HCT116 (cell line): ENCODE measurements at regions not wholly inside any gene's neighbourhood (a gene's known extent, or its start where the extent isn't known, plus 50 kb on each side); places are given as distances from the start of the nearest gene placed in this dataset.

ENCODE experiments used
- ATAC-seq: fragments of 200-7000 bp; cut with Tn5 transposase; 2 replicates; pipeline ENCODE4 v1.9.1; 2020; ENCODE audit warnings: mild to moderate bottlenecking, moderate library complexity
- BruUV-seq: library from RNA; stranded (reverse); fragments of 400-500 nt; replicated peaks from 2 replicates; lab custom pipeline; 2021; lab: Mats Ljungman, UMichigan
- CTCF ChIA-PET: fragments of 300-600 bp; sonication (Branson Sonifier 250); formaldehyde crosslinking; loops from one replicate; lab custom pipeline; 2021; ENCODE audit warnings: antibody characterized with exemption; lab: Charles Lee
- POLR2A ChIA-PET: fragments of 300-600, 350-600 bp; sonication (Branson Sonifier 250); formaldehyde crosslinking; loops from one replicate; lab custom pipeline; 2021; ENCODE audit warnings: antibody characterized with exemption; lab: Charles Lee
- RAD21 ChIA-PET, 2 experiments: fragments of 300-600 bp; sonication (Branson Sonifier 250); formaldehyde crosslinking; loops; one replicate each; lab custom pipeline; 2023; ENCODE audit warnings: low total read pairs in 2 of 2; ENCODE audit not compliant: uncharacterized antibody in 2 of 2, unreplicated experiment in 2 of 2, low non-redundant PET in 1 of 2; lab: Charles Lee
- DNase-seq: peaks from one replicate; pipeline ENCODE4 v3.0.0-alpha.2; 2010; ENCODE audit warnings: low read depth, low spot score
- H2AFZ ChIP-seq: fragments of 200-600 bp; shearing (Covaris generic), sonication (generic); 2 replicates; pipeline ENCODE4 v1.6.1; 2017; ENCODE audit warnings: low read depth, mixed run types, mixed read lengths, antibody characterized with exemption, low read length; ENCODE audit not compliant: poor library complexity, severe bottlenecking
- H3K27ac ChIP-seq: 2 replicates; pipeline ENCODE4 v1.5.1; 2012; ENCODE audit warnings: low read depth, low read length
- H3K27me3 ChIP-seq: fragments of 200-600 bp; sonication (generic); 2 replicates; pipeline ENCODE4 v1.6.1; 2016; ENCODE audit warnings: mixed run types, low read length, mixed read lengths; ENCODE audit not compliant: insufficient read depth
- H3K36me3 ChIP-seq, 2 experiments: fragments of 200-500 bp in 1 of 2; fragments of 200-600 bp in 1 of 2; sonication (Bioruptor generic) in 1 of 2; sonication (generic) in 1 of 2; 2 replicates each; pipeline versions ENCODE4 v1.5.1 to v1.6.1; 2014 to 2016; ENCODE audit warnings: low read length in 2 of 2, inconsistent platforms in 1 of 2, mixed read lengths in 1 of 2, mixed run types in 1 of 2; ENCODE audit not compliant: insufficient read depth in 2 of 2, control insufficient read depth in 1 of 2
- H3K4me1 ChIP-seq, 2 experiments: fragments of 200-600 bp in 1 of 2; sonication (generic) in 1 of 2; 2 replicates each; pipeline versions ENCODE4 v1.5.1 to v1.6.1; 2012 to 2017; ENCODE audit warnings: low read length in 2 of 2, inconsistent platforms in 1 of 2, mild to moderate bottlenecking in 1 of 2, mixed read lengths in 1 of 2, mixed run types in 1 of 2, moderate library complexity in 1 of 2; ENCODE audit not compliant: insufficient read depth in 2 of 2, control insufficient read depth in 1 of 2
- H3K4me2 ChIP-seq: fragments of 200-600 bp; sonication (generic); 2 replicates; pipeline ENCODE4 v1.6.1; 2017; ENCODE audit warnings: mixed run types, low read length, mixed read lengths
- H3K4me3 ChIP-seq, 2 experiments: fragments of 200-600 bp in 1 of 2; sonication (generic) in 1 of 2; replicated peaks in 1 of 2; 2 replicates each; pipeline ENCODE4 v1.5.1; 2011 to 2016; ENCODE audit warnings: low read length in 2 of 2, control low read depth in 1 of 2, low read depth in 1 of 2, mild to moderate bottlenecking in 1 of 2, mixed read lengths in 1 of 2, mixed run types in 1 of 2
- H3K79me2 ChIP-seq: fragments of 200-600 bp; sonication (generic); 2 replicates; pipeline ENCODE4 v1.6.1; 2017; ENCODE audit warnings: mild to moderate bottlenecking, mixed run types, low read length, moderate library complexity, mixed read lengths; ENCODE audit not compliant: insufficient read depth
- H3K9ac ChIP-seq: fragments of 200-600 bp; sonication (generic); 2 replicates; pipeline ENCODE4 v1.6.1; 2016; ENCODE audit warnings: low read length, mixed read lengths
- H3K9me2 ChIP-seq: fragments of 200-600 bp; sonication (generic), shearing (Covaris generic); 2 replicates; pipeline ENCODE4 v1.6.1; 2017; ENCODE audit warnings: mixed run types, mild to moderate bottlenecking, moderate library complexity; ENCODE audit not compliant: insufficient read depth
- H3K9me3 ChIP-seq, 2 experiments: fragments of 200-500 bp in 1 of 2; fragments of 200-600 bp in 1 of 2; sonication (Bioruptor generic) in 1 of 2; sonication (generic) in 1 of 2; 2 replicates each; pipeline ENCODE4 v1.6.1; 2014 to 2017; ENCODE audit warnings: low read length in 2 of 2, mixed read lengths in 2 of 2, inconsistent platforms in 1 of 2, low read depth in 1 of 2, mild to moderate bottlenecking in 1 of 2, mixed run types in 1 of 2, moderate library complexity in 1 of 2; ENCODE audit not compliant: control insufficient read depth in 1 of 2, insufficient read depth in 1 of 2
- H4K20me1 ChIP-seq: fragments of 200-600 bp; sonication (generic), shearing (Covaris generic); 2 replicates; pipeline ENCODE4 v1.6.1; 2017; ENCODE audit warnings: mixed run types, mild to moderate bottlenecking, moderate library complexity; ENCODE audit not compliant: insufficient read depth
- CBX3 ChIP-seq: IDR thresholded peaks from 2 replicates; pipeline ENCODE4 v1.6.1; 2012; ENCODE audit warnings: low read depth
- CEBPB ChIP-seq: IDR thresholded peaks from 2 replicates; pipeline ENCODE4 v1.6.1; 2012; ENCODE audit warnings: low read depth
- CTCF ChIP-seq, 3 experiments: fragments of 200-600 bp in 1 of 3; sonication (generic) in 1 of 3; IDR thresholded peaks in 2 of 3; conservative IDR thresholded peaks in 1 of 3; 2 replicates each; pipeline ENCODE4 v1.5.1; 2012 to 2017; ENCODE audit warnings: low read depth in 2 of 3, low read length in 2 of 3, antibody characterized with exemption in 1 of 3, borderline replicate concordance in 1 of 3, control low read depth in 1 of 3, mild to moderate bottlenecking in 1 of 3, mixed read lengths in 1 of 3, mixed run types in 1 of 3, moderate library complexity in 1 of 3; ENCODE audit not compliant: insufficient read depth in 1 of 3
- ELF1 ChIP-seq: IDR thresholded peaks from 2 replicates; pipeline ENCODE4 v1.6.1; 2012; ENCODE audit warnings: low read depth, borderline replicate concordance
- EZH2phosphoT487 ChIP-seq: fragments of 200-600 bp; IDR thresholded peaks from 2 replicates; pipeline ENCODE4 v1.6.1; 2018; ENCODE audit warnings: antibody characterized with exemption, borderline replicate concordance
- JUND ChIP-seq: IDR thresholded peaks from 2 replicates; pipeline ENCODE4 v1.6.1; 2012
- POLR2AphosphoS5 ChIP-seq: IDR thresholded peaks from 2 replicates; pipeline ENCODE4 v1.6.1; 2011; ENCODE audit warnings: mild to moderate bottlenecking, low read depth, low read length, moderate library complexity
- RAD21 ChIP-seq: IDR thresholded peaks from 2 replicates; pipeline ENCODE4 v1.6.1; 2012; ENCODE audit warnings: low read depth, mild to moderate bottlenecking
- SIN3A ChIP-seq: IDR thresholded peaks from 2 replicates; pipeline ENCODE4 v1.6.1; 2012; ENCODE audit warnings: low read depth
- SP1 ChIP-seq: IDR thresholded peaks from 2 replicates; pipeline ENCODE4 v1.6.1; 2012; ENCODE audit warnings: low read depth
- SRF ChIP-seq: IDR thresholded peaks from 2 replicates; pipeline ENCODE4 v1.6.1; 2012; ENCODE audit warnings: low read depth
- YY1 ChIP-seq: IDR thresholded peaks from 2 replicates; pipeline ENCODE4 v1.6.1; 2011; ENCODE audit warnings: low read length, low read depth, moderate library complexity, mild to moderate bottlenecking; ENCODE audit not compliant: insufficient replicate concordance; ENCODE audit errors: extremely low read depth
- ZBTB33 ChIP-seq: IDR thresholded peaks from 2 replicates; pipeline ENCODE4 v1.6.1; 2011; ENCODE audit warnings: mild to moderate bottlenecking, low read length, moderate library complexity; ENCODE audit not compliant: insufficient replicate concordance; ENCODE audit errors: extremely low read depth
- ZNF274 ChIP-seq: fragments of 200-500 bp; sonication (Bioruptor generic); IDR thresholded peaks from 2 replicates; pipeline ENCODE4 v1.6.1; 2014; ENCODE audit warnings: mild to moderate bottlenecking, low read depth, low read length, inconsistent platforms
- intact Hi-C: fragments of 100-400 bp; cut with micrococcal nuclease; formaldehyde crosslinking; loops from 2 replicates; pipeline ENCODE4 v1.10.0; 2022

GRCh38 chr5:17445185-17445584 lies 52.8 kb upstream of the TAF11L2 start:
- ChIA-PET CTCF (no interaction called here), POLR2A (no interaction called here), RAD21 (no interaction called here)
- no peak for ATAC-seq
- Histone ChIP-seq H3K4me2 (no peak overlapping the region), H4K20me1 (no peaks in the 10 kb centered on the region), H3K9ac (no peak overlapping the region), H3K4me3 (no peak overlapping the region), H3K27me3 (no peaks in the 10 kb centered on the region), H2AFZ (no peak overlapping the region), H3K9me2 (no peaks in the 10 kb centered on the region), H3K4me1 (no peaks in the 10 kb centered on the region), H3K79me2 (no peaks in the 10 kb centered on the region), H3K9me3 (no peaks in the 10 kb centered on the region; a peak in 1 of 4 replicates), H3K36me3 (no peaks in the 10 kb centered on the region), H3K27ac (no peak overlapping the region)
- DNase-seq: no peak
- intact Hi-C loops: no loop called here
- BruUV-seq: no TSS peak
- TF ChIP-seq POLR2AphosphoS5: no peak
- no peak for TF ChIP-seq CEBPB
- TF ChIP-seq SIN3A: no peak
- TF ChIP-seq CTCF (IDR thresholded peaks at IDR 0.05 in 2 of 3, conservative IDR thresholded peaks at IDR 0.05 in 1 of 3; ENCODE audit: borderline replicate concordance in 1 of 3, insufficient read depth in 1 of 3, low read depth in 2 of 3, low read length in 2 of 3): no peak
- TF ChIP-seq SP1: no peak
- TF ChIP-seq EZH2phosphoT487: no peak
- no peak for TF ChIP-seq JUND
- no peak for TF ChIP-seq YY1
- no peak for TF ChIP-seq ZBTB33
- TF ChIP-seq ELF1: no peak
- no peak for TF ChIP-seq SRF
- TF ChIP-seq RAD21: no peak
- TF ChIP-seq CBX3: no peak
- no peak for TF ChIP-seq ZNF274
